Colonic mucosa (tissue), 4 donors: ENCODE measurements at regions not wholly inside any gene's neighbourhood (a gene's known extent, or its start where the extent isn't known, plus 50 kb on each side); places are given as distances from the start of the nearest gene placed in this dataset.

Source experiments
- DNase-seq: peaks from one replicate; pipeline ENCODE4 v3.0.0-alpha.2; 2020
- H3K27ac ChIP-seq: fragments of 200-600 bp; one replicate; pipeline ENCODE4 v1.8.0; 2021
- H3K27me3 ChIP-seq: fragments of 200-600 bp; one replicate; pipeline ENCODE4 v1.8.0; 2021
- H3K36me3 ChIP-seq: fragments of 200-600 bp; one replicate; pipeline ENCODE4 v1.8.0; 2021
- H3K4me1 ChIP-seq: fragments of 200-600 bp; one replicate; pipeline ENCODE4 v1.8.0; 2021; ENCODE audit warnings: mild to moderate bottlenecking
- H3K4me3 ChIP-seq: fragments of 200-600 bp; one replicate; pipeline ENCODE4 v1.8.0; 2021
- H3K9ac ChIP-seq, 2 donors: one replicate each; pipeline ENCODE4 v1.7.0; 2013; ENCODE audit warnings: control low read depth in 2 of 2, low read depth in 2 of 2, low read length in 2 of 2
- H3K9me3 ChIP-seq: fragments of 200-600 bp; one replicate; pipeline ENCODE4 v1.8.0; 2021
- intact Hi-C: fragments of 100-400 bp; cut with DNase I; formaldehyde crosslinking; loops from one replicate; pipeline ENCODE4 v1.14.1; 2022
- TF ChIP-seq, protein P1 (sequence below): fragments of 200-600 bp; IDR thresholded peaks from one replicate; pipeline ENCODE4 v1.8.0; 2022; ENCODE audit warnings: antibody characterized with exemption, mild to moderate bottlenecking
- donor health status: healthy.
- donor health status: DM: no; HTN: no; CAD: no.
- donor health status: DM: no; HTN: no; CAD: no.

DNA sequence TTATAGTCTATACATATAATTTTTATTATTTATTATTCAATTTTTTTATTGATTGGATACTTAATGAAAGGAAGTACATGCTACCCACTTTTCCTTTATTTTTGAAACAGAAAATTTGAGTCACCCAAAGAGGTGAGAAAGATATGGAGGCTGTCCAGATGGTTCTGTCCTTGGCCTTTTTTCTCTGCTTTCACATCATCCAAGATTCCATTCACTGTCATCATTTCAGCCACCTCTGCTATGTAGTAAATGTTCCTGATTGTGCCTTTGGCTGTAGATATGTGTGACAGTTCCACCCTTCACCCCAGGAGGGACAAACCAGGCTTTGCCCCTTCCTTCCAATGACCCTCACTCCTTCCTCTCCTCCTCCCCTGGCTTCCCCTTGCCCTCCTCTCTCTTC is 675.7 kb upstream of the ID2 start:
- Histone ChIP-seq H3K9me3 (no peaks in the 10 kb centered on the region), H3K27ac (no peak overlapping the region), H3K4me1 (no peaks in the 10 kb centered on the region), H3K4me3 (no peak overlapping the region), H3K9ac (no peak overlapping the region), H3K27me3 (no peaks in the 10 kb centered on the region), H3K36me3 (no peaks in the 10 kb centered on the region)
- intact Hi-C loops, result no loop called here
- TF ChIP-seq, protein P1, sequence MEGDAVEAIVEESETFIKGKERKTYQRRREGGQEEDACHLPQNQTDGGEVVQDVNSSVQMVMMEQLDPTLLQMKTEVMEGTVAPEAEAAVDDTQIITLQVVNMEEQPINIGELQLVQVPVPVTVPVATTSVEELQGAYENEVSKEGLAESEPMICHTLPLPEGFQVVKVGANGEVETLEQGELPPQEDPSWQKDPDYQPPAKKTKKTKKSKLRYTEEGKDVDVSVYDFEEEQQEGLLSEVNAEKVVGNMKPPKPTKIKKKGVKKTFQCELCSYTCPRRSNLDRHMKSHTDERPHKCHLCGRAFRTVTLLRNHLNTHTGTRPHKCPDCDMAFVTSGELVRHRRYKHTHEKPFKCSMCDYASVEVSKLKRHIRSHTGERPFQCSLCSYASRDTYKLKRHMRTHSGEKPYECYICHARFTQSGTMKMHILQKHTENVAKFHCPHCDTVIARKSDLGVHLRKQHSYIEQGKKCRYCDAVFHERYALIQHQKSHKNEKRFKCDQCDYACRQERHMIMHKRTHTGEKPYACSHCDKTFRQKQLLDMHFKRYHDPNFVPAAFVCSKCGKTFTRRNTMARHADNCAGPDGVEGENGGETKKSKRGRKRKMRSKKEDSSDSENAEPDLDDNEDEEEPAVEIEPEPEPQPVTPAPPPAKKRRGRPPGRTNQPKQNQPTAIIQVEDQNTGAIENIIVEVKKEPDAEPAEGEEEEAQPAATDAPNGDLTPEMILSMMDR, result no peak
- DNase-seq, result no peak

DNA sequence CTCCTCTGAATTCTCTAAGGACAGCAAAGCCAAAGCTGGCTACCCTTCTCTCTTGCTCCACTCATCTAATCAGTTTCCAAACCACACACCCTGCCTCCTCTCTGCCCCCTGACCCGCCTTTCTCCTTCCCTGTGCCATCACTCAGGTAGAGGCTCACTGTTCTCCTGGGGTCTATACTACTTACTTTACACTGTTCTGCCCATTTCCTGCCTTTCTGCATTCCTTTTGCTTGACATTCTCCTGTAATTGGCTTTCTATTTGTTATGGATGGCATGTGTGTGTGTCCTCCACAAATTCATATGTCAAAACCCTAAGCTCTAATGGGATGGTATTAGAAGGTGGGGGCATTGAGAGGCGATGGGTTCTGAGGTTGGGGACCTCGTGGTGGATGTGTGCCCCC is 675.2 kb upstream of the ID2 start:
- Histone ChIP-seq H3K9ac (no peak overlapping the region), H3K9me3 (no peaks in the 10 kb centered on the region), H3K27me3 (no peaks in the 10 kb centered on the region), H3K27ac (no peak overlapping the region), H3K4me1 (no peaks in the 10 kb centered on the region), H3K36me3 (no peaks in the 10 kb centered on the region), H3K4me3 (no peak overlapping the region)
- intact Hi-C loops, result no loop called here
- TF ChIP-seq, protein P1, result no peak
- DNase-seq, result no peak

DNA sequence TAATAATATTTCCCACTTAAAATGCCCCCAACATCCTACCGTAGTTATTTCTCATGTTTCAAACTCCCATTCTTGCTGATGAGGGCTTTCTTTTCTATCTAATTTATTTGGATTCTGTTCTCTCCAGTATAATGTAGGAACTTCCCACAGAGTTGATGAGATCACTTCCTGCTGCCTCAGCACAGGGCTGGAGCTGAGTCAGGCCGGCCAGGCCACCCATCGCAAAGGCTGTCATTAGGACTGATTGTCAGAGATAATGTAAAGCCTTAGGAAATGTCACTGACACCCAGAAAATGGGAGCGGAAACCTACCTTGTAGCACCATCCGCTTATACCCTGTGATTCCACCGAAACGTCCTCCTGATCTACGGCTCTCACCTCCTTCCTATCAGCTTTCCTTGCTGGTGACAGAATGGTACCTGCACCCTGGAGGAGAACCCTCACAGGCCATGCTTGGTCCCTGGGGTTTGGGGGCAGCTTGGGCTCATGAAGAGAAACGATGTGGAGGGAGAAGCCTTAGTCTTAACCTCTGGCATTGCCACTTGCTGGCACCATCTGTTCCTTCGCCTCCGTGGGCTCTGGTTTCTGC is 672.8 kb upstream of the ID2 start:
- Histone ChIP-seq H3K27me3 (no peaks in the 10 kb centered on the region), H3K9me3 (no peaks in the 10 kb centered on the region), H3K9ac (no peak overlapping the region), H3K36me3 (no peaks in the 10 kb centered on the region), H3K4me1 (no peaks in the 10 kb centered on the region), H3K27ac (no peak overlapping the region), H3K4me3 (no peak overlapping the region)
- DNase-seq, result no peak
- TF ChIP-seq, protein P1, result no peak
- intact Hi-C loops, result no loop called here

DNA sequence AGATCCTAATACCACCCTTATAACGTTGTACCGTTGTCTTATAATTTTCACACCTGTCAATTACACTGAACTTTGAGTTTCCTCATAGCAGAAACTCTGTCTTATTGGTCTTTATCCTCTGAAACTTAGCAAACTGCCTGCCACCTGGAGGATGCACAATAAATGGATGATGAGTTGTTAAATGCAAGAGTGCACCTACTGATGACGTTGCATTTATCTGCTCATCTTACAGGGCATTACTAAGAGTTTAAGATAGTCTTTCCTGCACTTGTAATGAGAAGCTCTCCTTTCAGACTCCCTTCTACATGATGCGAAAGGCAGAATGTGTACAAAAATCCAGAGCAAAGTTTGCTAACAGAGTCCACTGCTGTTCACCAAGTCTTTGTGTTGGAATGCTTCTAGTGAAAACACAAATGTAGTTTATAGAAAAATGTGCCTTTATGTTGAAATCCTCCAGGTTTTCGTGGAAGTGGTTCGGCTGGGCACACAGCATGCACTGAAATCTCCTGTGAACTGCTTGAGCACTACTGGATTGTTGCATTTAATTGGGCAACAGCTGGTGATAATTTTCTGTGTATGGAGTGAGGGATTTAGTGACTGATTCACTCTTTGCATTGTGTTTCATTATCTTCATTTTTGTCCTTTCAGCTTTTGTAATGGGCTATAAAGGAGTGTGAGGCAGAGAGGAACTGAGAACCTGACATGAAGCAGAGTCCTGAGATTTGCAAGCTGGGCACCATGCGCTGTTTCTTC is 665.8 kb upstream of the ID2 start:
- no peaks in the 10 kb centered on the region for H3K36me3 ChIP-seq
- H3K4me3 ChIP-seq, result no peak overlapping the region
- H3K9ac ChIP-seq, result no peak overlapping the region
- TF ChIP-seq, protein P1, result no peak
- no peaks in the 10 kb centered on the region for H3K9me3 ChIP-seq
- H3K27ac ChIP-seq, result no peak overlapping the region
- H3K27me3 ChIP-seq, result no peaks in the 10 kb centered on the region
- H3K4me1 ChIP-seq, result no peaks in the 10 kb centered on the region
- intact Hi-C loops, result no loop called here
- DNase-seq, result no peak

DNA sequence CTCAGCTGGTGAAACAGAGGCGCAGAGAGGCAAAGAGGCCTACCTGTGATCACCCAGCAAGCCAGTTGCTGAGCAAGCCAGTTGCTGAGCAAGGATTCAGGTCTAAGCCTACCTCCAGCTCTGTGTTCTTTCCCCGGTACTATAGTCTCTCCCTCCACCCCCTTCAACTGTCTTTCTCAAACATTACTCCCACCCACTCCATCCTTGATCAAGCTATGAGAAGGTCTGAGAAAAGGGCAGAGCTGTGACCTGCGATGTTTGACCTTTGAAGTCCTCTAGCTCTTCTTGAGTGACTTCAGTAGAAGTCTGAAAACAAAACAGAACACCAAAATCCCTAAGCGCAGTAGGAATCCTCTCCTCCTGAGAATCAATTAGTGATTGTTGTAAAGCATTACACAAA is 665.2 kb upstream of the ID2 start:
- Histone ChIP-seq H3K4me1 (no peaks in the 10 kb centered on the region), H3K27ac (no peak overlapping the region), H3K36me3 (no peaks in the 10 kb centered on the region), H3K9me3 (no peaks in the 10 kb centered on the region), H3K4me3 (no peak overlapping the region), H3K9ac (no peak overlapping the region), H3K27me3 (no peaks in the 10 kb centered on the region)
- intact Hi-C loops, result no loop called here
- TF ChIP-seq, protein P1, result no peak
- no peak for DNase-seq
